ENCODE measurements at regions not wholly inside any gene's neighbourhood (a gene's known extent, or its start where the extent isn't known, plus 50 kb on each side); places are given as distances from the start of the nearest gene placed in this dataset.

DNA sequence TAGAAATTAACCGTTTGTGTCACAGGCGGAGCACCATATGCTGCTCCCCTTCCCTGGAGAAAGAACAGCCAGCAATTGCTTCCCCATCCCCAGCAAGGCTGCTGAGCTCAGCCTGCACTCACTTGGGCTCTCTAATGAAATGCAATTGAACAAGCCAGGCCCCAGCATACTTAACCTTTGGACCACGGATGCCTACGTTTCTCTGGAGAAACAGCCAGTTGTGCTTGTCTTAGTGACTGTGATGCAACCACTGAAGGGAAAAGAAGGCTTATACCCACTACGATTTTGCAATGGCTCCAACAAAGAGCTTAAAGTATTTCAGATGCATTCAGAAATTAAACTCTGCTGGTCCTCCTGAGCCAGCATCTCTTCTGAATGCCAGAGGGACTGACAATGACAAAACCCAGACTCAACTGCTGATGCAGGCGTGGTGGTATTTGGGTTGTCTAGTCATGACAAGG lies 51.3 kb upstream of the SESN3 start:
- TF ChIP-seq, protein P1, sequence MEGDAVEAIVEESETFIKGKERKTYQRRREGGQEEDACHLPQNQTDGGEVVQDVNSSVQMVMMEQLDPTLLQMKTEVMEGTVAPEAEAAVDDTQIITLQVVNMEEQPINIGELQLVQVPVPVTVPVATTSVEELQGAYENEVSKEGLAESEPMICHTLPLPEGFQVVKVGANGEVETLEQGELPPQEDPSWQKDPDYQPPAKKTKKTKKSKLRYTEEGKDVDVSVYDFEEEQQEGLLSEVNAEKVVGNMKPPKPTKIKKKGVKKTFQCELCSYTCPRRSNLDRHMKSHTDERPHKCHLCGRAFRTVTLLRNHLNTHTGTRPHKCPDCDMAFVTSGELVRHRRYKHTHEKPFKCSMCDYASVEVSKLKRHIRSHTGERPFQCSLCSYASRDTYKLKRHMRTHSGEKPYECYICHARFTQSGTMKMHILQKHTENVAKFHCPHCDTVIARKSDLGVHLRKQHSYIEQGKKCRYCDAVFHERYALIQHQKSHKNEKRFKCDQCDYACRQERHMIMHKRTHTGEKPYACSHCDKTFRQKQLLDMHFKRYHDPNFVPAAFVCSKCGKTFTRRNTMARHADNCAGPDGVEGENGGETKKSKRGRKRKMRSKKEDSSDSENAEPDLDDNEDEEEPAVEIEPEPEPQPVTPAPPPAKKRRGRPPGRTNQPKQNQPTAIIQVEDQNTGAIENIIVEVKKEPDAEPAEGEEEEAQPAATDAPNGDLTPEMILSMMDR (IDR thresholded peaks at IDR 0.05) = no peak
- H3K9me3 ChIP-seq = no peaks in the 10 kb centered on the region
- intact Hi-C loops (cut with DNase I) = no loop called here
- no peak for ATAC-seq
- no peaks in the 10 kb centered on the region for H3K36me3 ChIP-seq (ENCODE audit: insufficient read depth in 1 of 2, low read depth in 1 of 2)
- no peak for DNase-seq
- no peak overlapping the region for H3K4me3 ChIP-seq
- no peaks in the 10 kb centered on the region for H3K4me1 ChIP-seq
- no peaks in the 10 kb centered on the region for H3K27me3 ChIP-seq (ENCODE audit: insufficient read depth in 3 of 3, low read length in 2 of 3)
- WGBS, 3 donors = 65 to 80% (median 79%) methylated on average over 6 of the region's 6 CpGs
- H3K27ac ChIP-seq = no peak overlapping the region
